Coronary artery (tissue), 2 donors: ENCODE measurements at regions not wholly inside any gene's neighbourhood (a gene's known extent, or its start where the extent isn't known, plus 50 kb on each side); places are given as distances from the start of the nearest gene placed in this dataset.

ENCODE experiments used
- DNase-seq: peaks from one replicate; pipeline ENCODE4 v3.0.0-alpha.2; 2017; ENCODE audit warnings: low spot score
- H3K27ac ChIP-seq, 2 donors: fragments of 200-600 bp; sonication (generic); one replicate each; pipeline ENCODE4 v1.5.1; 2016 to 2019
- H3K4me3 ChIP-seq: fragments of 200-600 bp; sonication (generic); 2 replicates; pipeline ENCODE4 v1.5.1; 2016; ENCODE audit warnings: mild to moderate bottlenecking, moderate library complexity
- TF ChIP-seq, protein P1 (sequence below): fragments of 200-600 bp; sonication (generic); IDR thresholded peaks from one replicate; pipeline ENCODE4 v1.5.1; 2019; ENCODE audit warnings: antibody characterized with exemption

- TF ChIP-seq, protein P1, sequence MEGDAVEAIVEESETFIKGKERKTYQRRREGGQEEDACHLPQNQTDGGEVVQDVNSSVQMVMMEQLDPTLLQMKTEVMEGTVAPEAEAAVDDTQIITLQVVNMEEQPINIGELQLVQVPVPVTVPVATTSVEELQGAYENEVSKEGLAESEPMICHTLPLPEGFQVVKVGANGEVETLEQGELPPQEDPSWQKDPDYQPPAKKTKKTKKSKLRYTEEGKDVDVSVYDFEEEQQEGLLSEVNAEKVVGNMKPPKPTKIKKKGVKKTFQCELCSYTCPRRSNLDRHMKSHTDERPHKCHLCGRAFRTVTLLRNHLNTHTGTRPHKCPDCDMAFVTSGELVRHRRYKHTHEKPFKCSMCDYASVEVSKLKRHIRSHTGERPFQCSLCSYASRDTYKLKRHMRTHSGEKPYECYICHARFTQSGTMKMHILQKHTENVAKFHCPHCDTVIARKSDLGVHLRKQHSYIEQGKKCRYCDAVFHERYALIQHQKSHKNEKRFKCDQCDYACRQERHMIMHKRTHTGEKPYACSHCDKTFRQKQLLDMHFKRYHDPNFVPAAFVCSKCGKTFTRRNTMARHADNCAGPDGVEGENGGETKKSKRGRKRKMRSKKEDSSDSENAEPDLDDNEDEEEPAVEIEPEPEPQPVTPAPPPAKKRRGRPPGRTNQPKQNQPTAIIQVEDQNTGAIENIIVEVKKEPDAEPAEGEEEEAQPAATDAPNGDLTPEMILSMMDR = no peak
- H3K4me3 ChIP-seq = no peak overlapping the region
- H3K27ac ChIP-seq = no peak overlapping the region
- no peak for DNase-seq
These were observed 214.4 kb upstream of the DSEL start for GRCh38 chr18:67730886-67731285.

- TF ChIP-seq, protein P1 = no peak
- no peak overlapping the region for H3K27ac ChIP-seq
- no peak for DNase-seq
- H3K4me3 ChIP-seq = no peak overlapping the region
These were observed 211.8 kb upstream of the DSEL start for GRCh38 chr18:67728364-67728763.

DNA sequence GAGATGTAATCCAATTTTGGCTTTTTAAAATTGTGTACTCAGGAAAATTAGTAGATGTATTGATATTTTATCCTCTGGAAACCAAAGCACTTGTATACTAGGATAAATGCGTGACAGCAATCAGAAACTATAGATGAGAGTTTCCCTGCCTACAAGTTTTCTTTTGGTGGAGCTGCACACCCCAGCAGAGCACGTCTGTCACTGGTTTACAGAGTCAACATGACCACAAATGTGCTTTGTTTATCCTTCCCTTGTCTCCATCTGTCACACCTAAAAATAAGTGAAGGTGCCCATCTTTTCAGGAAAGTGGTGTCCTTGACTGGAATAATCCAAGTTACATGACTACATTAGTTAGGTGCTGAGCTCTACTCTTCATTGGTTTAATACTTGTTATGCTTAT, 210.4 kb upstream of the DSEL start:
- TF ChIP-seq, protein P1 = no peak
- Histone ChIP-seq H3K27ac (no peak overlapping the region), H3K4me3 (no peak overlapping the region)
- DNase-seq = no peak

GRCh38 chr18:67717800-67718199, 201.3 kb upstream of the DSEL start:
- Histone ChIP-seq H3K4me3 (no peak overlapping the region), H3K27ac (no peak overlapping the region)
- TF ChIP-seq, protein P1 = no peak
- no peak for DNase-seq

GRCh38 chr18:67715567-67715966, 199.0 kb upstream of the DSEL start:
- Histone ChIP-seq H3K27ac (no peak overlapping the region), H3K4me3 (no peak overlapping the region)
- TF ChIP-seq, protein P1 = no peak
- DNase-seq = no peak

GRCh38 chr18:67710639-67711038, 194.1 kb upstream of the DSEL start:
- H3K4me3 ChIP-seq = no peak overlapping the region
- no peak for DNase-seq
- TF ChIP-seq, protein P1 = no peak
- H3K27ac ChIP-seq = no peak overlapping the region

DNA sequence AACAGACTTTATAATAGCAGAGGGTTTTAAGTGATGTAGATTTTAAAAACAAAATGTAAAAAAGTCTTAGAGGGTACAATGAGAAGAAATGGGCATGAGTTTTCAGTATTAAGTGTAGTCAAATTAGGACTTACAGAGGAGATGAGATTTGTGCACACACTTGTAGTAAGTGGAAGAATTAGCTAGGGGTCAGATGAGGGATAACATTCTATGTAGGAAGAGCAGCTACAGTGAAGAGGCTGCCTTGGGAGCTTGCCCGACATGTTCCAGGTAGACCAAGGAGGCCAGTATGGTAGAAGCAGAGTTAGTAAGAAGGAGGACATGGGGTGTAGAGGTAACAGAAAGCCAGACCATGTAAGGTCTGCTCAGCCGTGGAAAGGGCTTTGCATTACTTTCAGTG, 189.2 kb upstream of the DSEL start:
- Histone ChIP-seq H3K4me3 (no peak overlapping the region), H3K27ac (no peak overlapping the region)
- no peak for DNase-seq
- TF ChIP-seq, protein P1 = no peak
